Smooth muscle cell (in vitro differentiated cells): ENCODE measurements at regions not wholly inside any gene's neighbourhood (a gene's known extent, or its start where the extent isn't known, plus 50 kb on each side); places are given as distances from the start of the nearest gene placed in this dataset.

ENCODE experiments used
- DNase-seq: peaks from one replicate; lab custom pipeline; 2025; ENCODE audit not compliant: unreplicated experiment; lab: John Stamatoyannopoulos, UW
- H2AFZ ChIP-seq: fragments of 200-600 bp; sonication (generic); 2 replicates; pipeline ENCODE4 v1.6.0; 2016; ENCODE audit warnings: antibody characterized with exemption, low read depth, mild to moderate bottlenecking
- H3F3A ChIP-seq: fragments of 200-600 bp; sonication (generic); 2 replicates; pipeline ENCODE4 v1.6.0; 2017; ENCODE audit warnings: antibody characterized with exemption, low read depth
- H3K27ac ChIP-seq: fragments of 200-600 bp; sonication (generic); 2 replicates; pipeline ENCODE4 v1.5.1; 2016; ENCODE audit warnings: low read depth, mild to moderate bottlenecking
- H3K27me3 ChIP-seq: fragments of 200-600 bp; sonication (generic); 2 replicates; pipeline ENCODE4 v1.6.1; 2016; ENCODE audit warnings: low read depth, mild to moderate bottlenecking
- H3K36me3 ChIP-seq: fragments of 200-600 bp; sonication (generic); 2 replicates; pipeline ENCODE4 v1.5.1; 2016; ENCODE audit warnings: low read depth
- H3K4me1 ChIP-seq: fragments of 200-600 bp; sonication (generic); 2 replicates; pipeline ENCODE4 v1.5.1; 2016; ENCODE audit warnings: low read depth
- H3K4me2 ChIP-seq: fragments of 200-600 bp; sonication (generic); 2 replicates; pipeline ENCODE4 v1.6.0; 2016; ENCODE audit warnings: mild to moderate bottlenecking
- H3K4me3 ChIP-seq: fragments of 200-600 bp; sonication (generic); 2 replicates; pipeline ENCODE4 v1.5.1; 2016; ENCODE audit warnings: mild to moderate bottlenecking
- H3K79me2 ChIP-seq: fragments of 200-600 bp; sonication (generic); 2 replicates; pipeline ENCODE4 v1.6.0; 2016; ENCODE audit warnings: low read depth, mild to moderate bottlenecking
- H3K9ac ChIP-seq: fragments of 200-600 bp; sonication (generic); 2 replicates; pipeline ENCODE4 v1.6.0; 2016; ENCODE audit warnings: low read depth
- H3K9me3 ChIP-seq: fragments of 200-600 bp; sonication (generic); replicated peaks from 2 replicates; pipeline ENCODE4 v1.5.1; 2016; ENCODE audit warnings: low read depth
- H4K20me1 ChIP-seq: fragments of 200-600 bp; sonication (generic); 2 replicates; pipeline ENCODE4 v1.6.0; 2016; ENCODE audit warnings: low read depth
- CTCF ChIP-seq: fragments of 200-600 bp; sonication (generic); IDR thresholded peaks from 2 replicates; pipeline ENCODE4 v1.5.1; 2017; ENCODE audit warnings: borderline replicate concordance, mild to moderate bottlenecking, antibody characterized with exemption; ENCODE audit not compliant: insufficient read depth, poor library complexity, severe bottlenecking
- WGBS: methylation state at CpG from one replicate; pipeline ENCODE4 v1.1.7; 2016; ENCODE audit warnings: low lambda C conversion rate; 5-methylcytosine and 5-hydroxymethylcytosine counted together

DNA sequence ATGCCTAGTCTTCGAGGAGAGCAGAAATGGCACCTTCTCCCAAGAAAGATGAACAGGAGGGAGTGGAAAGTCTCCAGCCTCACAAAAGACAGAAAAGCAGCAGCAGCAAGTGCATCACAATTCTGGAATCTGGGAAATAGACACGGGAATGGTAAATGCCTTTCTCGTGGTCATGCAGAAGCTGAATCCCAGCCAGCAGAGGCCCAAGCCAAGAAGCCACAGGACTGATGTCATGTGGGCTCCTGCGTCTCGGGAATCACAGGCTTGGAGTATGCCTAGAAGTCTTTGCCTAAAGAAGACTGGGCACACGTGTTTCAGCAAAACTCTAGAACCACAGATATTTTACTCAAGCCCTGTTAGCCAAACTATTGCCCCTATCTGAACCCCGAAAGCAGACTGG is 260.3 kb upstream of the PLD5 start:
- DNase-seq = no peak
- H3K4me3 ChIP-seq = no peak overlapping the region
- no peak overlapping the region for H2AFZ ChIP-seq
- H4K20me1 ChIP-seq = no peaks in the 10 kb centered on the region
- H3K9me3 ChIP-seq = no peaks in the 10 kb centered on the region
- H3K36me3 ChIP-seq = no peaks in the 10 kb centered on the region
- H3K4me2 ChIP-seq = no peak overlapping the region
- no peaks in the 10 kb centered on the region for H3K4me1 ChIP-seq
- WGBS = 51% methylated on average over 7 of the region's 7 CpGs
- peak overlapping the region; percentile 21 for H3K27ac ChIP-seq
- no peaks in the 10 kb centered on the region for H3F3A ChIP-seq
- H3K9ac ChIP-seq = no peak overlapping the region
- H3K27me3 ChIP-seq = no peaks in the 10 kb centered on the region
- H3K79me2 ChIP-seq = no peaks in the 10 kb centered on the region
- no peak for TF ChIP-seq CTCF

- no peak for TF ChIP-seq CTCF
- H3K9ac ChIP-seq = no peak overlapping the region
- WGBS = 92% methylated on average over 4 of the region's 4 CpGs
Measured at GRCh38 chr1:242784084-242784483, 259.6 kb upstream of the PLD5 start.

GRCh38 chr1:242774256-242774655 is 249.8 kb upstream of the PLD5 start:
- no peak overlapping the region for H3K4me2 ChIP-seq
- WGBS = 92% methylated on average over 20 of the region's 20 CpGs

More at GRCh38 chr1:242784084-242784483, 259.6 kb upstream of the PLD5 start:
- Histone ChIP-seq H2AFZ (no peak overlapping the region), H3K27ac (no peak overlapping the region), H4K20me1 (no peaks in the 10 kb centered on the region), H3F3A (no peaks in the 10 kb centered on the region), H3K79me2 (no peaks in the 10 kb centered on the region), H3K36me3 (no peaks in the 10 kb centered on the region), H3K4me3 (no peak overlapping the region), H3K4me2 (no peak overlapping the region), H3K4me1 (no peaks in the 10 kb centered on the region), H3K27me3 (no peaks in the 10 kb centered on the region), H3K9me3 (no peaks in the 10 kb centered on the region)
- DNase-seq = no peak

More at GRCh38 chr1:242774256-242774655, 249.8 kb upstream of the PLD5 start:
- Histone ChIP-seq H3K79me2 (no peaks in the 10 kb centered on the region), H4K20me1 (no peaks in the 10 kb centered on the region), H3K9ac (no peak overlapping the region), H3K4me3 (no peak overlapping the region), H3K27ac (no peak overlapping the region), H3K36me3 (no peaks in the 10 kb centered on the region), H3K27me3 (no peaks in the 10 kb centered on the region), H3F3A (no peaks in the 10 kb centered on the region), H2AFZ (no peak overlapping the region), H3K4me1 (no peaks in the 10 kb centered on the region), H3K9me3 (no peaks in the 10 kb centered on the region)
- TF ChIP-seq CTCF = no peak
- no peak for DNase-seq
